ENCODE measurements at regions not wholly inside any gene's neighbourhood (a gene's known extent, or its start where the extent isn't known, plus 50 kb on each side); places are given as distances from the start of the nearest gene placed in this dataset.

DNA sequence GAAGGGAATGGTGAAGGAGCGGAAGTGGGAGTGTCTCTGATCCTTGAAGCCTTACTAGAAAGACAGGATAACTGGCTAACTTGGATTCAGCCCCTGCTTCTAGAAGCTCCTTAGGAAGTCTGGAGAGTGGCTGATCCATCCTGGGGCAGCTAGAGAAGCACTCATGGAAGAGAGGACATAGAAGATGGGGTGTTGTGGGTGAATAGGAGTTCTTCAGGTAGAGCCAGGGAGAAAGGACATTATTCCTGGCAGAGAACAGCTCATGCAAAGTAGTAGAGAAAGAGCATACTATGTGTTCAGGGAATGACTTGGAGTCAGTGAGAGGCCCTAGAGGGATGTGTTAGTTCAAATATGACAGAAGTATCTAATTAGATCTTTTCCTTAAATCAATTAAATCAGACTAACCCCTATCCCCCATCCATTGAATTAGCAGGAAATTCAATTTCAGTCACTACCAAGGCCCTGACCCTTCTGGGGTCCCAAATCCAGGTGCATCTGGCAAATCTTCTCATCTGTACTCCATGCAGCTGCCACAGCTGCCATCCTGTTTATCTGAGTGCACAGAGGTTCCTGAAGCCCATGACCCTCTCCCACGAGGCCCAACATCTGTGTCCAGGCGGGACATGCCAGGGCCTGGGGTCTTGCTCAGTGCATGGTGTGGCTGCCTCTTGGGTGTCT is 130.7 kb downstream of the DHX35 start:
- H3K27ac Mint-ChIP-seq = no peak overlapping the region
- H3K4me1 Mint-ChIP-seq (ENCODE audit: low read depth) = peaks cover 2% of the 10 kb centered on the region
- H3K36me3 Mint-ChIP-seq (ENCODE audit: insufficient read depth) = no peaks in the 10 kb centered on the region
- H3K27me3 Mint-ChIP-seq = peaks cover 18% of the 10 kb centered on the region
- TF ChIP-seq, protein P1, sequence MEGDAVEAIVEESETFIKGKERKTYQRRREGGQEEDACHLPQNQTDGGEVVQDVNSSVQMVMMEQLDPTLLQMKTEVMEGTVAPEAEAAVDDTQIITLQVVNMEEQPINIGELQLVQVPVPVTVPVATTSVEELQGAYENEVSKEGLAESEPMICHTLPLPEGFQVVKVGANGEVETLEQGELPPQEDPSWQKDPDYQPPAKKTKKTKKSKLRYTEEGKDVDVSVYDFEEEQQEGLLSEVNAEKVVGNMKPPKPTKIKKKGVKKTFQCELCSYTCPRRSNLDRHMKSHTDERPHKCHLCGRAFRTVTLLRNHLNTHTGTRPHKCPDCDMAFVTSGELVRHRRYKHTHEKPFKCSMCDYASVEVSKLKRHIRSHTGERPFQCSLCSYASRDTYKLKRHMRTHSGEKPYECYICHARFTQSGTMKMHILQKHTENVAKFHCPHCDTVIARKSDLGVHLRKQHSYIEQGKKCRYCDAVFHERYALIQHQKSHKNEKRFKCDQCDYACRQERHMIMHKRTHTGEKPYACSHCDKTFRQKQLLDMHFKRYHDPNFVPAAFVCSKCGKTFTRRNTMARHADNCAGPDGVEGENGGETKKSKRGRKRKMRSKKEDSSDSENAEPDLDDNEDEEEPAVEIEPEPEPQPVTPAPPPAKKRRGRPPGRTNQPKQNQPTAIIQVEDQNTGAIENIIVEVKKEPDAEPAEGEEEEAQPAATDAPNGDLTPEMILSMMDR (IDR thresholded peaks at IDR 0.05; ENCODE audit: unreplicated experiment) = no peak
- H3K9me3 Mint-ChIP-seq (ENCODE audit: low read depth) = no peaks in the 10 kb centered on the region
- no peak for DNase-seq (ENCODE audit: low spot score, unreplicated experiment)
- no peak overlapping the region for H3K4me3 Mint-ChIP-seq (ENCODE audit: low read depth)

DNA sequence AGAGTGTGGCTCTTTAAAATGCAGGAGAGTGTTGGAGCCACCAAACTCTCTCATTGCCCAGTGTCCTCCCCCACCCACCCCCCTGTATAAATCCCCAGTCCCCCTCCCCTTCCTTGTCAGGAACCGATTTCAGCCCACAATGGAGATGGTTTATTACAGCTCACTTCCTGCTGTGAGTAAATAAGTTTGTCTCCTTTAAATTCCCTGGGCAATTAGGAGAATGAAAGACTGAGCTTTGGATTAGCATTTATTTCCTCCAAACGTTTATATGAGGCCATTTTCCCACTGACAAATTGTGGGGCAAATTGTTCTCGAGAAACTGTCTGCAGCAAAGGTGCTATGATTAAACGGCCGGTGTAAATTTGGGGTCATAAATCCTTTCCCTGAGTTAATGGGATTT is 128.8 kb downstream of the DHX35 start:
- no peak overlapping the region for H3K4me3 Mint-ChIP-seq (ENCODE audit: low read depth)
- H3K36me3 Mint-ChIP-seq (ENCODE audit: insufficient read depth) = no peaks in the 10 kb centered on the region
- no peak for DNase-seq (ENCODE audit: low spot score, unreplicated experiment)
- no peaks in the 10 kb centered on the region for H3K9me3 Mint-ChIP-seq (ENCODE audit: low read depth)
- peaks cover 2% of the 10 kb centered on the region for H3K4me1 Mint-ChIP-seq (ENCODE audit: low read depth)
- peaks cover 12% of the 10 kb centered on the region for H3K27me3 Mint-ChIP-seq
- TF ChIP-seq, protein P1 (IDR thresholded peaks at IDR 0.05; ENCODE audit: unreplicated experiment) = no peak
- H3K27ac Mint-ChIP-seq = no peak overlapping the region

DNA sequence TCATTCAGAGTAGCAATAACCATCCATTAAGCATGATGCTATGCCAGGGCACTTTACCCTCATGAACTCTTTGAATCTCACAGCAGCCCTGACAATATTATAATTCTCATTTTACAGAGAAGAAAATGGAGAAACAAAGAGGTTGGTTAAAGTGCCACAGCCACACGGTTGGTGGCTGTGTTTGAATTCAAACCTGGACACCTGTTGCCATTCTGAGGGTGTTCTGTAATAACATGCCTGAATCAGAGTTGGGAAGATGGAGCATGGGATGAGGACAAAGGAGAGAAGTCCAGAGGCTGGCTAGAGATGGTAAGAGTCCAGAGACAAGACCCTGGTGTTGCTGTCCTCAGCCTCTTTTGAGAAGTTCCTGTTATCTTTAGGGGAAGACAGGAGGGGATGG is 127.7 kb downstream of the DHX35 start:
- no peak overlapping the region for H3K4me3 Mint-ChIP-seq (ENCODE audit: low read depth)
- H3K4me1 Mint-ChIP-seq (ENCODE audit: low read depth) = peaks cover 2% of the 10 kb centered on the region
- no peak for DNase-seq (ENCODE audit: low spot score, unreplicated experiment)
- H3K27ac Mint-ChIP-seq = peak overlapping the region; percentile 94
- no peaks in the 10 kb centered on the region for H3K36me3 Mint-ChIP-seq (ENCODE audit: insufficient read depth)
- peaks cover 12% of the 10 kb centered on the region for H3K27me3 Mint-ChIP-seq
- TF ChIP-seq, protein P1 (IDR thresholded peaks at IDR 0.05; ENCODE audit: unreplicated experiment) = no peak
- no peaks in the 10 kb centered on the region for H3K9me3 Mint-ChIP-seq (ENCODE audit: low read depth)

All from progenitor cell of endocrine pancreas (in vitro differentiated cells).